Fibroblast of pulmonary artery (primary cell): ENCODE measurements at regions not wholly inside any gene's neighbourhood (a gene's known extent, or its start where the extent isn't known, plus 50 kb on each side); places are given as distances from the start of the nearest gene placed in this dataset.
"Not testable (repeated sequence)": the region's sequence is repeated elsewhere in the genome, so short reads cannot be mapped to it uniquely, and the experiment has no call there.

Experiments
- DNase-seq: peaks from one replicate; pipeline ENCODE4 v3.0.0-alpha.2; 2010; ENCODE audit warnings: low read depth
- H3K4me3 ChIP-seq: replicated peaks from 2 replicates; pipeline ENCODE4 v1.5.1; 2011; ENCODE audit warnings: low read depth, mild to moderate bottlenecking, control low read depth, low read length, moderate library complexity
- CTCF ChIP-seq: IDR thresholded peaks from 2 replicates; pipeline ENCODE4 v1.5.1; 2011; ENCODE audit warnings: mild to moderate bottlenecking, control low read depth, low read length, inconsistent platforms; ENCODE audit errors: missing control alignments

- H3K4me3 ChIP-seq, result no peak overlapping the region
- TF ChIP-seq CTCF, result no peak
- DNase-seq, result no peak
Observed at GRCh38 chr12:34407813-34408212, 385.5 kb downstream of the ALG10 start.

- not testable (repeated sequence) for H3K4me3 ChIP-seq, DNase-seq
Observed at GRCh38 chr12:34431509-34431908, 409.2 kb downstream of the ALG10 start.
